Erythroblast (primary cell): ENCODE measurements at regions not wholly inside any gene's neighbourhood (a gene's known extent, or its start where the extent isn't known, plus 50 kb on each side); places are given as distances from the start of the nearest gene placed in this dataset.

ENCODE experiments used
- DNase-seq, 2 experiments: peaks; one replicate each; lab custom pipeline; 2025; lab: John Stamatoyannopoulos, UW
- GATA1 ChIP-seq: IDR thresholded peaks from 2 replicates; pipeline ENCODE4 v1.6.1; 2011; ENCODE audit warnings: low read depth, mild to moderate bottlenecking, control low read depth, low read length, moderate library complexity
- POLR2A ChIP-seq: IDR thresholded peaks from 2 replicates; pipeline ENCODE4 v1.6.1; 2011; ENCODE audit warnings: mild to moderate bottlenecking, low read length

GRCh38 chr16:85231959-85232358 lies 119.7 kb upstream of the CIBAR2 start:
- no peak for DNase-seq
- no peak for TF ChIP-seq POLR2A
- TF ChIP-seq GATA1: no peak

DNA sequence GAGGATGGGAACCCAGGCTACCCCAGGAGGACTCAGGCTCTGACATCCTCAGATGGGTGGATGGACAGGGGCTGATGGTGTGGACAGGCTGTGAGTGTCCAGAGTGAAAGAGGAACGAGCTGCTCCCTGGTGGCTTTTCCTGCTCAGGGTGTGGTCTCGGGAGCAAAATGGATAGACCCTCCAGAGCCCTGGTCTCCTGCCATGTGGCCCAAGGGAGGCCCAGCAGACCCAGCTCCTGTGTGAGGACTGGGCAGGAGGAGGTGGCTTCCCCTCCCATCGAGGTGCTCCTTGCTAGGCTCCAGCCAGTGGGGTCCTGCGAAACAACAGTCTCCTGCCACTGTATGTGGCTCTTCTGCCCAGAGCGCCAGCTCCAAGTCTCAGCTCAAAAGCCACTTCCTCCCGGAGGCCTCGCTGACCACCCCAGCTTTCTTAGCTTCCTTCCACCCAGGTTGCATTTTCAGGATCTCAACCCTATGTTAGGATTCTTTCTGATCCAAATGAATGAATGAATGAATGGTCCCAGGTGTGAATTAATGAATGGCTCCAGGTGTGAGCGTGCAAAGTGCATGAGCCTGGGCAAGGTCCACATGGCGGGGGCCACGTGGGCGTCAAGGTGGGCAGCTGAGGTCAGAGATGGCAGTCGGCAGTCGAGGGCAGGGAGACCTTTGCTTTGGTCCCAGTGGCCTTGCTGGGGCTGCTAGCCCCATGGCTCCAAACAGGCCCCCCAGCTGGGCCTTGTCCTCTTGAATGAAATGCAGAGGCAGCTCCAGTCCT lies 120.3 kb upstream of the CIBAR2 start:
- no peak for DNase-seq
- TF ChIP-seq GATA1 (no peak), POLR2A (no peak)

DNA sequence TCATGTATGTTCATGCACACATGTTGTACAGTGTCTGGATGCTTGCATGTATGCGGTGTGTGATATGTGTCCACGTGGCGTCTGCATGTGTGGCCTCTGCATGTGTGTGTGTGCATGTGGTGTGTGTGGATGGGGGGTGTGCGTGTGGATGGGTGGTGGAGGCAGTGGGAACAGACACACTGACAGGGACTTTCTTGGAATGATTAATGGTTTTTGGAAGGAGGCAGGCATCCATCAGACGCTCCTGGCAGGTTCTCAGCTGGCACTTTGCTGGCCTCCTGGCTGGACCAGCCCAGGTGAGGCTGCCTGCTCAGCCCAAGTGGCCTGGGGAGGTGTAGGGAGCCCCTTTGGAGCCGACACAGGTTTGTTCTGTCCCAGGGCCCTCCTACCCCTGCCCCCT lies 121.2 kb upstream of the CIBAR2 start:
- TF ChIP-seq GATA1 (no peak), POLR2A (no peak)

GRCh38 chr16:85234310-85235204 lies 122.3 kb upstream of the CIBAR2 start:
- DNase-seq: no peak
- no peak for TF ChIP-seq POLR2A
- no peak for TF ChIP-seq GATA1

More for the DNA sequence above, 121.2 kb upstream of the CIBAR2 start:
- DNase-seq: no peak

DNA sequence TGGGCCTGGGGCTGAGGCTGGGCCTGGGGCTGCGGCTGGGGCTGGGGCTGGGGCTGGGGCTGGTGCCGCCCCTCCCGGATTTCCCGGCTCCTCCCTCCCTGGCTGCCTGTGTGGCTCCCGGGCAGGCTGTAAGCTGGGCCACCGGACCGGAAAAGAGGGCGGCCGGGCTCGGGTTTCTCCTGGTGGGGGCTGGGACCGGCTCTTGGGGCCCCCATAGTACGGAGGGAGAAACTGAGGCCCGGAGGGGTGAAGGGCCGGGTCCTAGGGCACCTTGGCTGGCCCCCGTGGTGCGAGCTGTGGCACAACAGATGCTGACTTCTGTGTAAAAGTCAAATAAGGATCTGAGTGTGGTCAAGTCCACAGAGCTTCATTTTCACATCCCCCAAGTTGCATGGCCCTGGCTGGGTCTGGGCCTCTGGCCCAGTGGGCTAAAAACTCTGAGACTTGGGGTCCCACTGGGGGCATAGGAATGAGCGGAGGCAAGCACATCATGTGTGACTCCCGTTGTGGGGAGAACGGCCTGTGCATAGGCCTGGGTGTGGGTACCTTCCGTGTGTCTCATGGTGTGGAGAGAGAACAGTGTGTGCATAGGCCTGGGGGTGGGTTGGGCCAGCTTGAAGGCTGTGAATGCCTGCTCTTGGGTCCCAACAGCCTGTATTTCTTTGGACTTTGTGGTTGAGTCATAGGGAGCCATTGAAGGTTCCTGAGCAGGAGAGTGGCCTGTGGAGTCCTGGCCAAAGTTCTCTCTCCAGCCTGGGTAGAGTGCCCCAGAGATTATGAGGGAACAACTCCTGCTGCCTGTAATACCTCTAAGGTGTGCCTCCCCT lies 123.9 kb upstream of the CIBAR2 start:
- DNase-seq: no peak
- TF ChIP-seq GATA1 (no peak), POLR2A (no peak)

GRCh38 chr16:85236818-85237150 lies 124.5 kb upstream of the CIBAR2 start:
- DNase-seq: no peak

GRCh38 chr16:85237817-85238216 lies 125.5 kb upstream of the CIBAR2 start:
- TF ChIP-seq POLR2A (no peak), GATA1 (no peak)
- DNase-seq: no peak

More at GRCh38 chr16:85236818-85237150, 124.5 kb upstream of the CIBAR2 start:
- TF ChIP-seq POLR2A: no peak
- TF ChIP-seq GATA1: no peak

DNA sequence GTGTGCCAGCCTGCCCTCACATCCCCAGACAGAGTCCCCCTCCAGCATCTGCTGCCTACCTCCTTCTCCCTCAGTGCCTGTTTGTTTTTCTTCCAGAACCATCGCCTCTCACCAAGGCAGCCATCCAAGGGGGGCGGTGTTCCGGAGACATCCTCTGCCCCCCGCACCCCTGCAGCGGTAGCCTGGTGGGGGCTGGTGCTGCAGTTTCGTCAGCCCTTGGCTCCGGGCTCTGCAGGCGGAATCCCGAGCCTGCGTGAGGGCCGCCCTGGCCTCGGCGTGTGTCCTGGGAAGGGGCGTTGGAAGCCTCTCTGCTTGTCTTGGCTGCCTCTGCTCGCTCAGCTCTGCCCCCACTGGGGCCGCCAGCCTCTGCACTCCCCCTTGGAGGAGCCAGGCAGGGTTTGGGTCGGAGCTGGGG lies 126.0 kb upstream of the CIBAR2 start:
- no peak for DNase-seq

GRCh38 chr16:85239239-85239638 lies 127.0 kb upstream of the CIBAR2 start:
- TF ChIP-seq POLR2A: no peak
- TF ChIP-seq GATA1: no peak
- no peak for DNase-seq

More for the DNA sequence above, 126.0 kb upstream of the CIBAR2 start:
- no peak for TF ChIP-seq GATA1
- TF ChIP-seq POLR2A: no peak

- TF ChIP-seq POLR2A (no peak), GATA1 (no peak)
Observed at GRCh38 chr16:85239871-85240270, 127.6 kb upstream of the CIBAR2 start.

GRCh38 chr16:85240982-85241924 lies 129.0 kb upstream of the CIBAR2 start:
- DNase-seq: no peak
- TF ChIP-seq POLR2A: no peak
- TF ChIP-seq GATA1: no peak

More at GRCh38 chr16:85239871-85240270, 127.6 kb upstream of the CIBAR2 start:
- no peak for DNase-seq

- no peak for TF ChIP-seq GATA1
- no peak for TF ChIP-seq POLR2A
- no peak for DNase-seq
Observed at GRCh38 chr16:85242140-85242539, 129.9 kb upstream of the CIBAR2 start.
